GM19239 (cell line): ENCODE measurements at regions not wholly inside any gene's neighbourhood (a gene's known extent, or its start where the extent isn't known, plus 50 kb on each side); places are given as distances from the start of the nearest gene placed in this dataset.

Experiments used
- DNase-seq: peaks from one replicate; pipeline ENCODE4 v3.0.0; 2011; ENCODE audit warnings: low spot score; ENCODE audit not compliant: insufficient read length
- FAIRE-seq: peaks from 2 replicates; lab custom pipeline; 2011; peaks lifted over from hg19 to GRCh38; lab: Jason Lieb, UNC

DNA sequence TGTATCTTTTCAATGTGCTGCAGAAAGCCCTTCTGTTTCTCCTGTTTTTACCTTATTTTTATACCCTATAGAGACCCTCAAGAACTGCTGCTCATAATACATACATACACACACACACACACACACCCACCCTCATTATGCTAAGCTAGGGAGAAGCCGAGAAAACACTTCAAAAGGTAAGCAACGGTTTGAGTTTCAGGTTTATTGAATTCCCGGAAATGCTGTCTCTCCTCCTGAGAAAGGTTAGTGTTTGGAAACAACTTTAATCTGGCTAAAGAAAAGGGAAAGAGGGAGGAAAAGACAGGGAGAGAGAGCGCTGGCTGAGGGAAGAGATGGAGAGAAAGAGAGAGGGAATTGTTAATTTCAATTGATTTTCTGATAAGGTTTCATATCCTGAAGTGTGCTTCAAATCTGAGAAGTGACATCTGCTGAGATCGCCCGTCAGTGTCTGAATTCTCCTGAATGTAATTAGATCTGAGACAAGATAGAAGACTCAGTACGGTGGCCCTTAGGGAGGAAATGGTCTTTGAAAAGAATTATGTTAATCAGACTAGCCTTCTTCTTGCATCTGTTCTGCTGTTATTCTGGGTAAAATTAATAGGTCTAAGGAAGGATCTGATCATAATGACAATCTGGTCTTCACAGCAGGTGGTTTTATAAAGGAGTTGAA lies 169.1 kb downstream of the NXPE2 start:
- no peak for FAIRE-seq
- no peak for DNase-seq

DNA sequence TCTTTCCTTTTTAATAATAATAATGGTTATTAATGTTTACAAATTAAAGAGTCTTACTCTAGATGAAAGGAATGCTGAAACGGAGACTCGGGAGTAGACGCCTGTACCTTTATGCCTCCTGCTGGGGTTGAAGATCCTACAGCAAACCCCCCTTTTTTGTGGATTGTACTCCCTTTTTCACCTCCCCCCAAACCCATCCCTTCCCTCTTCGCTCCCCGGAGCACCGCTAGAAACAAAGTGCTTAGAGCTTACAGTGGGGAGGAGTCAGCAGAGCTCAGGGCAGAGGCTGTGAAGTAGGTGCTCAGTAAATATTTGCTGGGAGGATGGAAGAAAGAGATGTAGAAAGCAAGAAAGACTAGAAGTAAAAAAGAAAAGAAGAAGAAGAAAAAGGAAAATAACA lies 169.7 kb downstream of the NXPE2 start:
- no peak for FAIRE-seq
- no peak for DNase-seq

DNA sequence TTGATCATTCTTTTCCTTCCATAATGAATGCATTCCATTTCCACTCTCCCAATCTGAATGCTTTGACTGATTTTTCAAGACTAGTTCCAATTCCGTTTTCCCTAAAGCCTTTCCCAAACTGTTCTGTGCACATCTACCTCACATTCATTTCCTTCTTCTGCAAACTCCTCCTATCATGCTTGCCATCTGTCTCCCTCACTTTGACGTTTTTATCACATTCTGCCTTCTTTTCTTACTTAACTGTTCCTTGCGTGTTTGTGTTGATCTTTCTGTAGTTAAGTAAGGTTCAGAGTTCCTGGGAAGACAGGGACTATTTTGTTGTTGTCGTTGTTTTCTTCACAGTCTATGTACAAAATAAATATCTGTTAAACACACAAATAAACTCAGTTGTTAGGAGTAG lies 179.0 kb downstream of the NXPE2 start:
- FAIRE-seq (no peak), DNase-seq (no peak)

DNA sequence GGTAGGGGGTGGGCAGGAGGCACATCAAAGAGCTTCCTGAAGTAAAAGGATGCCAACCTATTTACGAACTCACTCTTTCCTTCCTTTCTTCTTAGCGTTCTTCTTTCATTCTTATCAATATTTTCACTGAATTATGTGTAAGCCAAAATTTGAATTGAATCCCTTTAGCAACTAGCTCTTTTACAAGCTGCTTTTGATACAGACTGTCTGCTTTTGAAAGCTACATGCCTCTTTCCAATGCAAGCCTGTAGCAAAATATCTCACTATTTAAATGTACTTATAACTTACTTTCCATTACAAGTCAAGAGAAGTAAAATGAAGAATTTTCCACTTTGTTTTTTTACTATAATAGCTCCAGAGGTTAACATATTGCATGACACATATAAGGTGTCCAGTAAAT lies 186.6 kb downstream of the NXPE2 start:
- FAIRE-seq, result no peak

DNA sequence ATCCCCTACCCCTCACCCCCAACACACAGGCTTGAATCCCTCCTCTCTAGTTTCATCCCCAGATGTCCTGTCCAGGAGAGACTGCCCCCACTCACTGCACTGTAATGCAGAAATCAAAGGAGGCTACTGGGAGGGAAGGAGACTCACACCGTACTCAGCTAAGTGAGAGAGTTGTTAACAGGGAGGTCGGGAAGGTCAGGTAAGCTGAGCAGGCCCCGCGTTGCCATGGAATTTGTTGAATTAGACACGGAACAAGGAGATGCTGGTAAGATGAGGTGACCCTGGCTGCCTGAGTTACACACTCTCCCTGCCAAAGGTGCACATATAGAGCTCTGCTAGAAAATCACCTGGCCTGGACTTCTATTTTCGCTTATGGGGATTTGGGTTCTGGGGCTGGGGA lies 197.9 kb downstream of the NXPE2 start:
- DNase-seq (no peak), FAIRE-seq (no peak)

More for the DNA sequence above, 186.6 kb downstream of the NXPE2 start:
- no peak for DNase-seq

DNA sequence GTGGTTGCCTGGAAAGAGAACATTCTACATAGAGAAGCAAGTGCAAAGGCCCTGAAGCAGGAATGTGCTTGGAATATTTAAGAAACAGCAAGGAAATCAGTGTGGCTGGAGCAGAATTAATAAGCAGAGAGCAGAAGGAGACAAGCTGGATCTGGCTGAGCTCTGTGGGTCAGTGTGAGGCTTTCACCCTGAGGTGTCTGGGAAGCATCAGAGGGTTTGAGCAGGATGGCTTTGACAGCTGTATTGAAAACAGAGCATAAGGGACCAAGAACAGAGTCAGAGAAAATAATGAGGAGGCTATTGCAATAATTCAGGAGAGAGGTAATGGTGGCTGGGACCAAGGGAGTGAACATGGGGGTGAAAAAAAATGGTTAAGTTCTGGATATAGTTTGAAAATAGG lies 199.6 kb downstream of the NXPE2 start:
- DNase-seq (no peak), FAIRE-seq (no peak)

DNA sequence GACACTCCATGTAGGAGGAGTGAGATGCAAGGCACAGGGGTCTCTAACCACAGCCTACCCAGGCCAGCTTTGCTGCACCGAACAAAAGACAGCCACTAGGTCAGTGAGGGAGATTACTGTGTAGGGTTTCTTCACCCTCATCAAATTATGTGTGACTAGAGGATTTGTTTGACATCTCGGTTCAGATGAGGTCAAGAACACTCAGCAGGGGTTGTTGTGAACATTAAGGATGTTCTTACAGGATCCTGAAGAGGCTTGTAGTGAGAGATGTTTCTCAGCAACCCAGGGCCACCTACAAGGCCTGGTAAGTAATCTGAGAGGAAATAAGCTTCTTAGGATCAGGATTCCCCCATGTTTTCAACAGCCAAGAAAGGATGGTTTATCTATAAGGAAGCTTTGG lies 202.1 kb downstream of the NXPE2 start:
- no peak for FAIRE-seq
- no peak for DNase-seq

DNA sequence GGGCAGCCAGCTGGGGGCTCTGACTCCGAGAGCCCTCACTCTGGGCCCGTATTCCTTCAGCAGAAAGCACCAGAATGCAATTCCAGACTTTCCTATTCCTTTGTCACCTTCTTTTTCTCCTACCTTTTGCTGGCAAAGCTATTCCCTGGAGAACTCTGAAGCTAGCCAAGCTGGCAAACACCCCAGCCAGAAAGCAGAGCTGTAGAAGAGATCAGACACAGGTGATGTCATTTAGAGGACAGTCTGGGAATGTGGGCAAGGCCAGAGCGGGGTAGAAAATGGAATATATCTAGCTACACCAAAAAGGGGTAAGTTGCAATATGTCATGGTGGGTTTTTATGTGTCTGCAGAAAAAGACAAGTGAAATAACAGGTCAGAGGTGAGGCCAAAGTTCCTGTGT lies 205.1 kb downstream of the NXPE2 start:
- FAIRE-seq (no peak), DNase-seq (no peak)

DNA sequence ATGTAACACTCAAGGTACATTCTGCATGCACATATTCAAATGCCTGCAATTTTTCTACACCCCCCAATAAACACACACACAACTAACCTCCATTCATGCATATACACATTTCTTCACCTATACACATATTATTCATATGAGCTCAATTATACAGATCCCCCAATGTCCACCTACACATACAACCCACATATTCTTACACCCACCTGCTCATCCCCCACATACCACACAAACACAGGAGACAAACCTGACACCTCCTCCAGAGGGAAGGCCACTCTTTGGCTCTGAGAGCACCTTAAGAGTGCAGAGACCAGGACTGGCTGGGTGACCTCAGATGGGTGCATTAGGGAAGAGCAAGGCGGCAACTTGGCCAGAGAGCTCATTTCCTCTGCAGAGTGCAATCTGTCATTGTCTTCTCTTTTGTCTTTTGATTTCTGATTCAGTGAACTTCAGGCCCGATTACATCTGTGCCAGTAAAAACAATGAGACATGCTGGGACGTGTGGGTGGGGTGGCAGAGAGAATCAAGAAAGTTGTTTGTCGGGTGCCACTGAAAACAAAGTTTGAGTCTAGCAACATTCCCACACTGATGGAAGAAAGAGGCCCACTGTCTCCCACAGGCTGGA lies 208.4 kb downstream of the NXPE2 start:
- no peak for FAIRE-seq
- DNase-seq, result no peak

DNA sequence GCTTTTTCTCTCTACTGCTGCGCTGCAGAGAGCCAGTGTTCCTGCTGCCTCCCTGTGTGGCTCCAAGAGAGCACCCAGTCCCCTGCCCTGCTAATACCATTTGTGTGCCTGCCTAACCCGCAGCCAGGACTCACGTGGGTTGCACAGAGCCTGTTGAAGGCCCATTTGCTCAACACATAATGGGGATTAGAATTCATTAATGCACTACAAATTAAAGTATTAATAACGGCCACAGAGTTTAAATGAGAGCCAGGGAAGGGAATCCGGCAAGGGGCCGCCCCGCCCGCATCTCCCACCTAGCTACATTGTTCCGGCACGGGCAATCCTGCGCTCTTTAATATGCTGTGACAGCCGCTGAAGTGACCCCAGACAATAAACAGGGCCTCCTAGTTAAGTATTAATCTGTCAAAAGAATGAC lies 211.3 kb downstream of the NXPE2 start:
- FAIRE-seq (no peak), DNase-seq (no peak)

DNA sequence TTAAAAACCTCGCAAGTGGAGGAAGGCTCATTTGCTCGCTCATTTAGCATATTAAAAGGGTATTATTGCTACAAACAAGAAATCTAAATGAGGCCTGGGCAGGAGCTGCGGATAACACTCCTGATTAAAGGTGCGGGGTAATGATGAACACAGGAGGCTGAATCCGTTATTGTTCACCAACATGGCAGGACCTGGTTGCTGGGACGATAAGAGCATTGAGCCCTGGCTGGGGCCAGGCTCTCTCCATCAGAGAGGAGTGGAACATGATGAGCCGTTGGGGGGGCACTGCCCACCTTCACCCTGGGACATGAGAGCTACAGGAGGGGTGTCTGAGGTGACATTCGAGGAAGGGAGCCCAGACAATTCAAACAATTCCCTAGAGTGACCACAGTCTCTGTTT lies 211.7 kb downstream of the NXPE2 start:
- DNase-seq, result no peak
- no peak for FAIRE-seq

DNA sequence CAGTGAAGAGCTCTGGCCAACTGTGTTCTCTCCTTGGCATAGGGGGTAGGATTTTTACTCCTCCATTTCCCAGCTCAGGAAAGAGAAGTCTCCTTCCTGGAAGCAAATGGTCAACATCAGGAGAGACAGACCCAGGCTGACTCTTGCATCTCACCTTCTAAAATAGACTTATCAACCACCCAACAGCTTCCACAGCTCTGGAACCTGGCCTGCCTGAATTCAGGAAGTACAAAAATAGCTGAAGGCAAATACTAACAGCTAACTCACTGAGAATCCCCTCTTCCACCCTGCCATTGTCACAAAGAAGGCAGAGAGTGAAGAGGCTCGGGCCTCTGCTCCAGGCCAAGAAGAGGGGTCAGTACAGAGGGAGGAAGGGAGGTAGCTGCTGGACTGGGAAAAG lies 213.6 kb downstream of the NXPE2 start:
- no peak for DNase-seq
- no peak for FAIRE-seq

DNA sequence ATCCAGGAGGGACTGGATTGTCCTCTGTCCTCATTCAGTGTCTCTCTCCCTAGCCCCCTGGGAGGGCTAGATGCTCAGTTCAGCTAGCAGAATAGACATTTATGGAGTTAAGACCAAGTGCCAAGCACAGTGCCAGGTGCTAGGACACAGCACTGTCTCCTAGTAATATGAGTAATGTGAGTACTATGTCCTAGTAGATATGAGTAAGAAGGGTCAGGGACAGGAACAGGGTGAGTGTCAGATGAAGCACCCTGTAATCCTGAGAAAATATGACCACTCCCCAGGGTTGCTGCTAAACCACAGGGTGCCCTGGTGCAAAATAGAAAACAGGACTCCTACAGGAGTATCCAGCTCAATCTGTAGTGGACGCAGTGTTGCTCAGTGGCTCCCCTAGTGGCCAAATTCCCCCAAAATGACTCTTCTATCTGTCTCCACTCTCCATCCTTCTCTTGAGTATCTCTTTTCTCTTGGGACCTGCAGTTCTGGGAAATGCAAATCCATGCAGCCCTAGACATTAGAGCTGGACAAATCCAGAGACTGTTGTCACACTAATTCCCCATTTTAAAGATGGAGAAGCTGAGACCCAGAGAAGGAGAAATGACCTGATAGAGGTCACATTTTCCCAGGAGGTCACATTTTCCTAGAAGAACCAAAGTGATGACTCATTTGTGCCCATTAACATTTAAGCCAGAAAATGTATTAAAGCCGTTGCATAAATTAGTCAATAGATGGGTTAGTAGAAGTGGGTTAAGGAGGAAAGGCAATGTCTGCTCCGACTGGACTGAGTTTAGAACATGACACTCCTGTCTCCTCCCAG lies 214.3 kb downstream of the NXPE2 start:
- FAIRE-seq (no peak), DNase-seq (peak; percentile 9)

DNA sequence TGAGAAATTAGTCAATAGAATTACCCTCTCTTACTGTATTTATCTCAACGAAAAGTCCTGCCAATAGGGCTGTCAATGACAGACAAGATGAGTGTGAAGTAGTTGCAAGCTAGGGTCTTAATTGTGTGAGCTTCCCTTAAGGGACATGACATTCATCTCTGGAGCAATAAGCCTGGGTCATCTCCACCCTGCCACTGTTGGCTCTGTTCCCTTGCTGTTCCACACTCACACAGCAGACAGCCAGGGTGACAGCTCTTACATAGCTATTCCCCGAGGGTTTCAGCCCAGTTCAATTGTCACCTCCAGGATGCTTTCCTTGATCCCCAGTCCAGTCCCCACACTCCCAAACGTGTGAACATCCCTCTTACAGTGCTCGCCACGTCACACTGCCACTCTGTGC lies 215.0 kb downstream of the NXPE2 start:
- DNase-seq (no peak), FAIRE-seq (no peak)

DNA sequence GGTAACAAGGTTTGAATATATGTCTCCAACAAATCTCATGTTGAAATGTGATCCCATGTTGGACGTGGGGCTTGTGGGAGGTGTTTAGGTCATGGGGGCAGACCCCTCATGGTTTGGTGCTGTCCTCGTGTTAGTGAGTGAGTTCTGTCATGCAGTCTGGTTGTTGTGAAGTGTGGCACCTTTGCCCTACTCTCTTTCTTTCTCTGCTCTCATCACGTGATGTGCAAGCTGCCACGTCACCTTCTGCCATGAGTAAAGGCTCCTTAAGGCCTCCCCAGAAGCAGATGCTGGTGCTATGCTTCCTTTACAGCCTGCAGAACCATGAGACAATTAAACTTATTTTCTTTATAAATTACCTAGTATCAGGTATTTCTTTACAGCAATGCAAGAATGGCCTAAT lies 218.3 kb downstream of the NXPE2 start:
- FAIRE-seq (no peak), DNase-seq (no peak)

DNA sequence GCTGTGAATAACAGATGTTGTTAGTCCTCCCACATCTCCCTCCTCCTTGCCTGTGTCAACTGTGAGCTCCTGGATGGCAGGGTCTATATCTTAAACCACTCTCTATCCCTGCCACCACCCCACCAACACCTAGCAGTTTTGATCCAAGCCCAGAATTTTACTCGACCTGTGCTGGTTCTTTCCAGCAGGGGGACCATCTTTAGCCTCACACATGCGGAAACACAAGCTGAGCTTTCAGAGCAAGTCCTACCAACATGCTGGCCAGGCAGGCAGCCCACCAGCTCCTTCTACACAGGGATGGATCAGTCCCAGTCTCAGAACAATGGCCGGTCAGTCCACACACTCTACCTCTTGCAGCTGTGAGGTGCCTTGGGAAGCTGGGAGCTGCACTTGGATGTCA lies 231.5 kb downstream of the NXPE2 start:
- FAIRE-seq (no peak), DNase-seq (no peak)

DNA sequence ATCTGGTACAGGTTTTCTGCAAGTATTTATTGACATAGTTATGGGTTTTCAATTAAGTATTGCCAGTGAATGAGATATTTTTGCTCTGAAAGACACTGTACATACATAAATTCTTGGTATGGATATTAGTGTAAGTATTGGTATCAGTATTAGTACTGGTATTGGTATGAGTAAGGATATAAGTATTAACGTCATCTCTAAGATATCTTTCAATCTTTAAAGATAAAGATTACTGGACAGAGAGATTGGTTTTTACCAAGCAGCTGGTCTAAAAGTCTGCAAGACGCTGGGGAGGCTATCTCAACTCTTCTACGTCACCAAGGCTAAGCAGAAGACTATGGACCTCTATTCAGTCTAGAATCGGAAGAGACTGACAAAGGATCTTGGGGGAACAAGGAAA lies 234.5 kb downstream of the NXPE2 start:
- DNase-seq (no peak), FAIRE-seq (no peak)

DNA sequence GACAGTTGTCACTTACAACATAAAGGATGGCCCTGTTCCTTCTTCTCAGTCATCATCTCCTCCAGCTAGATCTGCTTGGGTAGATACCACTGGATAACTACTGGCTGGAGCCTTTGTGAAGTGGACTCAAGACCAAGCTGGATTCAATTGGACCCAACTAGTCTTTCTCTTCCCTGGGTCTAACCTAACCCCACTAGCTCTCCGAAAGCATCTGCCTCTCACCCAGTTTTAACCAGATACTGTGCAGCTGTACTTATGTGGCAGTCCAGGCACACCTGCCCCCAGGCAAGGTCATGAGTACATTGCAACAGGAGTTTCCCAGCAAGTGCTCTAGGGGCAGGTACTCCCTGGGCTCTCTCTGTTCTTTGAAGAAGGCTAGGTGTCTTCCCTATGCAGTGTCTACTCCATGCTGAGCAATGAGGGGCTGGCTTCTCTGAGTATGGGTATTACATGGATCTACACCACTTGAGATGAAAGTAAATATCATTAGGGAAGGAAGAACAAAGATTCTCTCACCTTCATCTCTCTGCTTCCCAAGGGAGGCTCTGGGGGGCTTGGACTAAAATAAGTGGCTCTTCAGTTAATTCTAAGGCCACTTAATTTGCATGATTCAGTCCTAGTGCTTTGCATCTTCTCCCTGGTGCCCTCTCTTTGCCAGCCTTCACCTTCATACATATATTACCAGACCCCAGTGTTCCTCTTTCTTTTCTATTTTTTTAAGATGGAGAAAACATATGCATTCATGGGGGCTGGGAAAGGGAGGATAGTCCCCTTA lies 236.1 kb downstream of the NXPE2 start:
- FAIRE-seq (no peak), DNase-seq (no peak)

DNA sequence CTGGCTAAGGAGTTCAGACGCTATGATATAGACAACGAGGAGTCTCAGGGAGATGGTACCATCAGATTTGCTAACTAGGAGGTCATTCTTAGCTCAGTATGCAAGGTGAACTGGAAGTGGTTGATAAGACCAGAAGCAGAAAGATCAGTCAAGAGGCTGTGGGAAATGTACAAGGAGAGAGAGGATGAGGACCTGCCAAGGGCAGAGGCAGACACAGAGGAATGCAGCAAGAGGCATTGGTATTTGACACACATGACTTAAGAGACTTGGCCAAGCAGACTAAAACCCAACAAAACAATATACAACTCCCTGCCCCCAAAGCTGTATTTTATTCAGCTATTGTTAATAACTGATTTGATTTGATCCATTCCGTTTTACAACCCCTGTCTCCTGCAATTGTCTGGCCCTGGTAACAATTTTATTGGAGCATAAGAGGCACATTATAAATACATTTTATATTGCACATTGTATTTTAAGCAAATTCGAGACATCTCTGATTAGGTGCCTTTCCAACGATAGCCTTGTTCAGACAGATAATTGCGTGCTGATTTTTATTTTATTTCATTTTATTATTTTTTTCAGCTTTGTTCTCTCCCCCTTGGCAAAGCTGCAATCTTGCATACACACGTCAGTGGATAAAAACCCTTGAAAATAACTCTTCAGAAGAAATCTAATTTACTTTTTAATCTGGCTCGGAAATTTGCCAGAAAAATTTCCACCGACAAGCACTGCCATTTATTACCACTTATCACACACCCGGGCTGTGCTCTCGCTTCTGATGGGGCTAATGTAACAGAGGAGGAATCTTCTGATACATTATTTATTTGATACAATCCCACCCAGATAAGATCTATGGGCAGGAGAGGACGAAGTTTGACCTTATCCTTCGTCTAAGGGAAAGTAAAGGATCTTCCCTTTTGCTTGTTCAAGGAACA lies 237.8 kb downstream of the NXPE2 start:
- DNase-seq (no peak), FAIRE-seq (no peak)

DNA sequence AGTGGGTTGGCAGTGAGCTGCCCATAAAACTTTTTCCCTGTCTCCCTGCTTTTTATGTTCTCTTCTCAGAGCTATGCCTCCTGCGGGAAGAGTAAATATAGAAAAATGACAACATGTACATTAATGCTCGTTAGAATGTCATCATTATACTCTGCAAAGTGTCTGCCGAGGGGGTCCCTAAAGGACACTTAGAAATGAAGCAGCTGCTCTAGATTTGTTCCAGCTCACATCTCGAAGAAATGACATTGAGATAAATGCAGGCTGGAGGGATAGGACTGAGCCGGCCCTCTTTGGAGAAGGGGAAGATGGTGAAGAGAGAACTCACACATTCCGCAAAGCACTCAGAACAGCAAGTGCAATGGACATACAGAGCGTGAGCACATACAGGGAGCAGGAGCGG lies 240.0 kb downstream of the NXPE2 start:
- FAIRE-seq (no peak), DNase-seq (no peak)
